H9 (cell line): ENCODE measurements at regions not wholly inside any gene's neighbourhood (a gene's known extent, or its start where the extent isn't known, plus 50 kb on each side); places are given as distances from the start of the nearest gene placed in this dataset.

ENCODE experiments used
- DNase-seq: peaks from one replicate; pipeline ENCODE4 v3.0.0-alpha.2; 2017
- H2AFZ ChIP-seq: one replicate; pipeline ENCODE4 v1.6.1; 2013; ENCODE audit warnings: mild to moderate bottlenecking, low read length, control low read depth, moderate library complexity
- H2AK5ac ChIP-seq: 2 replicates; pipeline ENCODE4 v1.6.1; 2013; ENCODE audit warnings: low read length, control low read depth, mixed read lengths; ENCODE audit not compliant: insufficient read length
- H2BK120ac ChIP-seq: one replicate; pipeline ENCODE4 v1.6.1; 2013; ENCODE audit warnings: low read depth, mild to moderate bottlenecking, low read length, control low read depth, inconsistent platforms; ENCODE audit not compliant: poor library complexity, severe bottlenecking
- H2BK12ac ChIP-seq: 2 replicates; pipeline ENCODE4 v1.6.1; 2013; ENCODE audit warnings: low read length, control low read depth, mixed read lengths, low read depth; ENCODE audit not compliant: insufficient read length
- H2BK15ac ChIP-seq: 2 replicates; pipeline ENCODE4 v1.6.1; 2013; ENCODE audit warnings: low read depth, low read length, control low read depth
- H2BK20ac ChIP-seq: one replicate; pipeline ENCODE4 v1.6.1; 2013; ENCODE audit warnings: low read depth, mild to moderate bottlenecking, low read length, control low read depth, inconsistent platforms; ENCODE audit not compliant: poor library complexity, severe bottlenecking
- H2BK5ac ChIP-seq: 2 replicates; pipeline ENCODE4 v1.6.1; 2013; ENCODE audit warnings: low read length, control low read depth, mixed read lengths; ENCODE audit not compliant: insufficient read length
- H3K14ac ChIP-seq: 2 replicates; pipeline ENCODE4 v1.6.1; 2013; ENCODE audit warnings: low read length, control low read depth; ENCODE audit not compliant: insufficient read depth
- H3K18ac ChIP-seq: 2 replicates; pipeline ENCODE4 v1.6.1; 2013; ENCODE audit warnings: low read depth, mild to moderate bottlenecking, mixed read lengths, low read length, control low read depth; ENCODE audit not compliant: insufficient read length
- H3K23ac ChIP-seq: 2 replicates; pipeline ENCODE4 v1.6.1; 2013; ENCODE audit warnings: low read length, control low read depth, mixed read lengths, low read depth; ENCODE audit not compliant: insufficient read length
- H3K23me2 ChIP-seq: 2 replicates; pipeline ENCODE4 v1.6.1; 2013; ENCODE audit warnings: low read depth, mild to moderate bottlenecking, mixed read lengths, low read length, control low read depth; ENCODE audit not compliant: insufficient read length, poor library complexity, severe bottlenecking
- H3K27ac ChIP-seq: 2 replicates; pipeline ENCODE4 v1.5.1; 2013; ENCODE audit warnings: low read length, control low read depth, mixed read lengths, low read depth; ENCODE audit not compliant: insufficient read length
- H3K27me3 ChIP-seq: 2 replicates; pipeline ENCODE4 v1.6.1; 2013; ENCODE audit warnings: low read length, control low read depth, inconsistent platforms; ENCODE audit not compliant: insufficient read depth
- H3K4ac ChIP-seq: 2 replicates; pipeline ENCODE4 v1.6.1; 2013; ENCODE audit warnings: low read depth, mild to moderate bottlenecking, control low read depth, inconsistent platforms, low read length, moderate library complexity
- H3K4me1 ChIP-seq: 2 replicates; pipeline ENCODE4 v1.6.1; 2013; ENCODE audit warnings: low read length, control low read depth, inconsistent platforms; ENCODE audit not compliant: insufficient read depth
- H3K4me2 ChIP-seq: 2 replicates; pipeline ENCODE4 v1.6.1; 2013; ENCODE audit warnings: low read length, control low read depth, mixed read lengths; ENCODE audit not compliant: insufficient read length, insufficient read depth
- H3K56ac ChIP-seq: 2 replicates; pipeline ENCODE4 v1.6.1; 2013; ENCODE audit warnings: low read depth, mild to moderate bottlenecking, mixed read lengths, low read length, control low read depth; ENCODE audit not compliant: insufficient read length
- H3K79me1 ChIP-seq: 2 replicates; pipeline ENCODE4 v1.6.1; 2013; ENCODE audit warnings: low read depth, mild to moderate bottlenecking, moderate library complexity, low read length, control low read depth, inconsistent platforms; ENCODE audit not compliant: insufficient read depth, poor library complexity, severe bottlenecking
- H3K79me2 ChIP-seq: 2 replicates; pipeline ENCODE4 v1.6.1; 2013; ENCODE audit warnings: low read length, control low read depth, inconsistent platforms; ENCODE audit not compliant: insufficient read depth
- H3K9ac ChIP-seq: 2 replicates; pipeline ENCODE4 v1.6.1; 2013; ENCODE audit warnings: low read length, control low read depth, mixed read lengths; ENCODE audit not compliant: insufficient read length; ENCODE audit errors: extremely low read depth
- H3K9me3 ChIP-seq: one replicate; pipeline ENCODE4 v1.6.1; 2013; ENCODE audit warnings: low read depth, low read length, inconsistent platforms; ENCODE audit not compliant: control insufficient read depth
- H3T11ph ChIP-seq: one replicate; pipeline ENCODE4 v1.6.1; 2013; ENCODE audit warnings: mild to moderate bottlenecking, low read length, control low read depth, inconsistent platforms
- H4K20me1 ChIP-seq: one replicate; pipeline ENCODE4 v1.6.1; 2013; ENCODE audit not compliant: control insufficient read depth, insufficient read length, insufficient read depth
- H4K5ac ChIP-seq: 2 replicates; pipeline ENCODE4 v1.6.1; 2013; ENCODE audit warnings: low read depth, mild to moderate bottlenecking, mixed read lengths, low read length, control low read depth; ENCODE audit not compliant: insufficient read length
- H4K8ac ChIP-seq: replicated peaks from 2 replicates; pipeline ENCODE4 v1.6.1; 2013; ENCODE audit warnings: low read length, control low read depth, mixed read lengths, low read depth; ENCODE audit not compliant: insufficient read length
- H4K91ac ChIP-seq: 2 replicates; pipeline ENCODE4 v1.6.1; 2013; ENCODE audit warnings: low read depth, mild to moderate bottlenecking, moderate library complexity, mixed read lengths, low read length, control low read depth; ENCODE audit not compliant: insufficient read length
- H3K27ac Mint-ChIP-seq, 3 experiments: 2 replicates in 2 of 3; 3 replicates in 1 of 3; pipeline ENCODE4 v1.8.0; 2020 to 2021; ENCODE audit warnings: mixed read lengths in 3 of 3, mild to moderate bottlenecking in 1 of 3, moderate library complexity in 1 of 3
- H3K27me3 Mint-ChIP-seq: 2 replicates; pipeline ENCODE4 v1.8.0; 2021; ENCODE audit warnings: low read depth, mild to moderate bottlenecking, moderate library complexity, mixed read lengths
- H3K36me3 Mint-ChIP-seq, 3 experiments: 2 replicates in 2 of 3; 3 replicates in 1 of 3; pipeline ENCODE4 v1.8.0; 2020 to 2021; ENCODE audit warnings: low read depth in 3 of 3, mixed read lengths in 3 of 3; ENCODE audit not compliant: insufficient read depth in 1 of 3
- H3K4me1 Mint-ChIP-seq, 2 experiments: 2 replicates each; pipeline ENCODE4 v1.8.0; 2020; ENCODE audit warnings: mixed read lengths in 2 of 2
- H3K4me3 Mint-ChIP-seq, 2 experiments: 2 replicates in 1 of 2; 3 replicates in 1 of 2; pipeline ENCODE4 v1.8.0; 2020 to 2021; ENCODE audit warnings: mild to moderate bottlenecking in 2 of 2, mixed read lengths in 2 of 2, moderate library complexity in 1 of 2
- H3K9me3 Mint-ChIP-seq, 2 experiments: 2 replicates in 1 of 2; 3 replicates in 1 of 2; pipeline ENCODE4 v1.8.0; 2020; ENCODE audit warnings: mild to moderate bottlenecking in 2 of 2, mixed read lengths in 2 of 2, moderate library complexity in 1 of 2
- WGBS: extraction: QIAGEN DNeasy Blood & Tissue Kit; methylation state at CpG from one replicate; pipeline ENCODE4 v1.1.7; 2013; ENCODE audit warnings: missing lambda C conversion rate, low lambda C conversion rate, mixed read lengths; ENCODE audit not compliant: insufficient read length; ENCODE audit errors: extremely low coverage; 5-methylcytosine and 5-hydroxymethylcytosine counted together
- TF ChIP-seq, protein P1 (sequence below): fragments of 200-600 bp; sonication (generic); conservative IDR thresholded peaks from 3 replicates; pipeline ENCODE4 v1.8.0; 2021; ENCODE audit warnings: antibody characterized with exemption, mild to moderate bottlenecking

DNA sequence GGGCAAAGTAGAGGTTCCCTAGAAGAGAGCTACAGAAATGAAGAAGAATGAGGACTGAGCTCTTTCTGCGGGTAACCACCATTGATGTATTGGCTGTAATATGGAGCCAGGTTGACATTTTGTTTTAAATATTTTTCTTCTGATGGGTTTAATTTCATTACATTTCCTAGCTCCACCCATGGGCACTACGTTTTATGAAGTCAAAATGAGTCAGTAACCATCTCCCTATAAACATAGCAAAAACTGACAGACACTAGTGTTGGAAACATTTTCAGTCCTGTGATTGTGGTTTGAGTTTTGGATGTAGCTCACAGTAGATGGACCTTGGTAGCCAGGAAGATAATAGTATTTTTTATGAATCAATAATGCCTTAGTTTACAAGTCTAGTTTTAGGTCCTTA is 470.4 kb upstream of the B3GALT2 start:
- TF ChIP-seq, protein P1, sequence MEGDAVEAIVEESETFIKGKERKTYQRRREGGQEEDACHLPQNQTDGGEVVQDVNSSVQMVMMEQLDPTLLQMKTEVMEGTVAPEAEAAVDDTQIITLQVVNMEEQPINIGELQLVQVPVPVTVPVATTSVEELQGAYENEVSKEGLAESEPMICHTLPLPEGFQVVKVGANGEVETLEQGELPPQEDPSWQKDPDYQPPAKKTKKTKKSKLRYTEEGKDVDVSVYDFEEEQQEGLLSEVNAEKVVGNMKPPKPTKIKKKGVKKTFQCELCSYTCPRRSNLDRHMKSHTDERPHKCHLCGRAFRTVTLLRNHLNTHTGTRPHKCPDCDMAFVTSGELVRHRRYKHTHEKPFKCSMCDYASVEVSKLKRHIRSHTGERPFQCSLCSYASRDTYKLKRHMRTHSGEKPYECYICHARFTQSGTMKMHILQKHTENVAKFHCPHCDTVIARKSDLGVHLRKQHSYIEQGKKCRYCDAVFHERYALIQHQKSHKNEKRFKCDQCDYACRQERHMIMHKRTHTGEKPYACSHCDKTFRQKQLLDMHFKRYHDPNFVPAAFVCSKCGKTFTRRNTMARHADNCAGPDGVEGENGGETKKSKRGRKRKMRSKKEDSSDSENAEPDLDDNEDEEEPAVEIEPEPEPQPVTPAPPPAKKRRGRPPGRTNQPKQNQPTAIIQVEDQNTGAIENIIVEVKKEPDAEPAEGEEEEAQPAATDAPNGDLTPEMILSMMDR, result no peak
- no peaks in the 10 kb centered on the region for H3K79me1 ChIP-seq
- Mint-ChIP-seq H3K9me3 (peaks cover 4 to 7% of the 10 kb centered on the region in 2 experiments), H3K36me3 (peaks cover 0 to 12% (median 2%) of the 10 kb centered on the region in 3 experiments; a peak in 3 of 7 replicates), H3K27ac (no peak overlapping the region), H3K4me3 (no peak overlapping the region), H3K27me3 (no peaks in the 10 kb centered on the region), H3K4me1 (peaks cover 0 to 2% of the 10 kb centered on the region in 2 experiments; a peak in 1 of 4 replicates)
- no peak overlapping the region for H4K91ac ChIP-seq
- H3K18ac ChIP-seq, result no peak overlapping the region
- no peaks in the 10 kb centered on the region for H3K4me1 ChIP-seq
- H4K20me1 ChIP-seq, result no peaks in the 10 kb centered on the region
- WGBS, result no CpG with 5 or more reads among the region's 2 CpGs
- no peak overlapping the region for H3K27ac ChIP-seq
- no peak overlapping the region for H3K14ac ChIP-seq
- no peaks in the 10 kb centered on the region for H3K9me3 ChIP-seq
- H3K4ac ChIP-seq, result no peak overlapping the region
- H2BK120ac ChIP-seq, result no peak overlapping the region
- no peak overlapping the region for H2BK12ac ChIP-seq
- H2BK20ac ChIP-seq, result no peak overlapping the region
- no peak overlapping the region for H2AK5ac ChIP-seq
- DNase-seq, result no peak
- H3K4me2 ChIP-seq, result no peak overlapping the region
- no peak overlapping the region for H2AFZ ChIP-seq
- H3K9ac ChIP-seq, result no peak overlapping the region
- H3K56ac ChIP-seq, result no peak overlapping the region
- no peak overlapping the region for H4K8ac ChIP-seq
- no peaks in the 10 kb centered on the region for H3K23me2 ChIP-seq
- H3K79me2 ChIP-seq, result no peaks in the 10 kb centered on the region
- no peak overlapping the region for H2BK15ac ChIP-seq
- no peak overlapping the region for H2BK5ac ChIP-seq
- H3K23ac ChIP-seq, result no peak overlapping the region
- no peaks in the 10 kb centered on the region for H3K27me3 ChIP-seq
- H3T11ph ChIP-seq, result no peak overlapping the region
- no peak overlapping the region for H4K5ac ChIP-seq
